DND-41 (cell line): ENCODE measurements at regions not wholly inside any gene's neighbourhood (a gene's known extent, or its start where the extent isn't known, plus 50 kb on each side); places are given as distances from the start of the nearest gene placed in this dataset.

Source experiments
- ATAC-seq: fragments of 200-7000 bp; cut with Tn5 transposase; 3 replicates; pipeline ENCODE4 v1.9.1; 2021; ENCODE audit warnings: low read depth; ENCODE audit not compliant: insufficient read depth
- DNase-seq: peaks from one replicate; pipeline ENCODE4 v3.0.0-alpha.2; 2020
- H2AFZ ChIP-seq: 2 replicates; pipeline ENCODE4 v1.6.0; 2012; ENCODE audit warnings: low read depth, low read length
- H3K27ac ChIP-seq: 2 replicates; pipeline ENCODE4 v1.5.1; 2012; ENCODE audit warnings: low read length, inconsistent platforms
- H3K27me3 ChIP-seq: fragments of 200-600 bp; sonication (generic); 2 replicates; pipeline ENCODE4 v1.6.0; 2012; ENCODE audit warnings: low read length, mild to moderate bottlenecking, inconsistent platforms; ENCODE audit not compliant: insufficient read depth, poor library complexity
- H3K36me3 ChIP-seq: 2 replicates; pipeline ENCODE4 v1.5.1; 2012; ENCODE audit warnings: low read length, inconsistent platforms; ENCODE audit not compliant: insufficient read depth
- H3K4me1 ChIP-seq: 2 replicates; pipeline ENCODE4 v1.5.1; 2012; ENCODE audit warnings: mild to moderate bottlenecking, low read length; ENCODE audit not compliant: insufficient read depth
- H3K4me2 ChIP-seq: 2 replicates; pipeline ENCODE4 v1.6.0; 2012; ENCODE audit warnings: mild to moderate bottlenecking, moderate library complexity, low read length, inconsistent platforms; ENCODE audit not compliant: insufficient read depth
- H3K4me3 ChIP-seq, 2 experiments: fragments of 200-600 bp in 1 of 2; shearing (Covaris generic) in 1 of 2; 2 replicates each; pipeline ENCODE4 v1.5.1; 2012 to 2016; ENCODE audit warnings: inconsistent platforms in 2 of 2, low read length in 2 of 2, mild to moderate bottlenecking in 2 of 2, low read depth in 1 of 2, moderate library complexity in 1 of 2
- H3K79me2 ChIP-seq: 2 replicates; pipeline ENCODE4 v1.6.0; 2012; ENCODE audit warnings: low read length, inconsistent platforms; ENCODE audit not compliant: insufficient read depth
- H3K9ac ChIP-seq: 2 replicates; pipeline ENCODE4 v1.6.0; 2012; ENCODE audit warnings: low read depth, mild to moderate bottlenecking, inconsistent platforms, low read length, moderate library complexity
- H3K9me3 ChIP-seq: 2 replicates; pipeline ENCODE4 v1.5.1; 2012; ENCODE audit warnings: low read length, moderate library complexity, mild to moderate bottlenecking, inconsistent platforms; ENCODE audit not compliant: insufficient read depth, severe bottlenecking
- H4K20me1 ChIP-seq: 2 replicates; pipeline ENCODE4 v1.6.0; 2012; ENCODE audit warnings: low read length; ENCODE audit not compliant: insufficient read depth
- EZH2 ChIP-seq: IDR thresholded peaks from 3 replicates; pipeline ENCODE4 v1.6.1; 2012; ENCODE audit warnings: borderline replicate concordance, low read depth, mild to moderate bottlenecking, moderate library complexity, low read length, inconsistent platforms; ENCODE audit not compliant: severe bottlenecking
- TF ChIP-seq, protein P1 (sequence below): IDR thresholded peaks from 2 replicates; pipeline ENCODE4 v1.5.1; 2012; ENCODE audit warnings: borderline replicate concordance, low read length, moderate library complexity, mild to moderate bottlenecking; ENCODE audit not compliant: poor library complexity, severe bottlenecking; ENCODE audit errors: extremely low read depth

DNA sequence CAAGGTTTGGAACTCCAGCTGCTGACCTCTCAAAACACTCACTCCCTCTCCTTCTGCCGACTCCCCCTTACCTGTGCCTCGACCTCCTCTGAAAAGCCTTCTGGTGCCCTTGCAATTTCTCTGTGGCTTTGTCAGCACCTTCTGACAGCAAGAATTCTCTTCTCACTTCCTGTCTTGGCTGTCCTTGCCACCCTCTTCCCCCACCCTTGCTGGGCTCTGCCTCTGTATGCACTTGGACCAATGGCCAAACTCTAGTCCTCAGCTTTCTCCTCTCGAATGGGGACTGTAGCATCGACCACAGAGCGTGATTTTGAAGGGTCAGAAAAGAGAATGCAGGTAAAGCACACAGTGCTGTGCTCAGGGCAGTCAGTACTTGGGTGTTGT is 99.0 kb downstream of the HS1BP3 start:
- ATAC-seq = no peak

DNA sequence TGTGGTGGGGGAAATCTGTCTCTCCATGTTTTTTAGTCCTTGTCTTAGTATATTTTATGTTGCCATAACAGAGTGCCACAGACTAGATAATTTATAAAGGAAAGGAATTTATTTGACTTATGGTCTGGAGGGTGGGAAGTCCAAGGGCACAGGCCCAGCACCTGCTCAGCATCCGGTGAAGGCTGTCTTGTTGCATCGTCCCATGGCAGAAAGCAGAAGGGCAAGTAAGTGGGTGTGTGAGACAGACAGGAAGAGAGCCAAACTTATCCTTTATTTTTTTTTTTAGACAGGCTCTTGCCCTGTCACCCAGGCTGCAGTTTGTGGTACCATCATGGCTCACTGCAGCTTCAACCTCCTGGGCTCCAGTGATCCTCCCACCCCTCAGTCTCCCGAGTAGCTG is 98.1 kb downstream of the HS1BP3 start:
- ATAC-seq (no peak), DNase-seq (no peak)
- no peak for TF ChIP-seq EZH2
- TF ChIP-seq, protein P1, sequence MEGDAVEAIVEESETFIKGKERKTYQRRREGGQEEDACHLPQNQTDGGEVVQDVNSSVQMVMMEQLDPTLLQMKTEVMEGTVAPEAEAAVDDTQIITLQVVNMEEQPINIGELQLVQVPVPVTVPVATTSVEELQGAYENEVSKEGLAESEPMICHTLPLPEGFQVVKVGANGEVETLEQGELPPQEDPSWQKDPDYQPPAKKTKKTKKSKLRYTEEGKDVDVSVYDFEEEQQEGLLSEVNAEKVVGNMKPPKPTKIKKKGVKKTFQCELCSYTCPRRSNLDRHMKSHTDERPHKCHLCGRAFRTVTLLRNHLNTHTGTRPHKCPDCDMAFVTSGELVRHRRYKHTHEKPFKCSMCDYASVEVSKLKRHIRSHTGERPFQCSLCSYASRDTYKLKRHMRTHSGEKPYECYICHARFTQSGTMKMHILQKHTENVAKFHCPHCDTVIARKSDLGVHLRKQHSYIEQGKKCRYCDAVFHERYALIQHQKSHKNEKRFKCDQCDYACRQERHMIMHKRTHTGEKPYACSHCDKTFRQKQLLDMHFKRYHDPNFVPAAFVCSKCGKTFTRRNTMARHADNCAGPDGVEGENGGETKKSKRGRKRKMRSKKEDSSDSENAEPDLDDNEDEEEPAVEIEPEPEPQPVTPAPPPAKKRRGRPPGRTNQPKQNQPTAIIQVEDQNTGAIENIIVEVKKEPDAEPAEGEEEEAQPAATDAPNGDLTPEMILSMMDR = no peak
- no peak overlapping the region for H2AFZ ChIP-seq
- H3K9me3 ChIP-seq = no peaks in the 10 kb centered on the region
- no peaks in the 10 kb centered on the region for H3K79me2 ChIP-seq
- no peaks in the 10 kb centered on the region; the same call in 1 of the 2 replicates for H4K20me1 ChIP-seq
- no peak overlapping the region for H3K4me3 ChIP-seq
- no peak overlapping the region for H3K9ac ChIP-seq
- no peaks in the 10 kb centered on the region for H3K36me3 ChIP-seq
- peaks cover 3% of the 10 kb centered on the region for H3K27me3 ChIP-seq
- no peaks in the 10 kb centered on the region for H3K4me1 ChIP-seq
- no peak overlapping the region for H3K27ac ChIP-seq
- no peak overlapping the region for H3K4me2 ChIP-seq

More for the DNA sequence above, 99.0 kb downstream of the HS1BP3 start:
- Histone ChIP-seq H3K79me2 (no peaks in the 10 kb centered on the region), H3K4me3 (no peak overlapping the region), H3K36me3 (no peaks in the 10 kb centered on the region), H3K27me3 (peaks cover 3% of the 10 kb centered on the region), H4K20me1 (no peaks in the 10 kb centered on the region; the same call in 1 of the 2 replicates), H3K9me3 (no peaks in the 10 kb centered on the region), H3K4me1 (no peaks in the 10 kb centered on the region), H3K4me2 (no peak overlapping the region), H3K9ac (no peak overlapping the region), H2AFZ (no peak overlapping the region), H3K27ac (no peak overlapping the region)
- DNase-seq = no peak
- TF ChIP-seq, protein P1 = no peak
- TF ChIP-seq EZH2 = no peak

DNA sequence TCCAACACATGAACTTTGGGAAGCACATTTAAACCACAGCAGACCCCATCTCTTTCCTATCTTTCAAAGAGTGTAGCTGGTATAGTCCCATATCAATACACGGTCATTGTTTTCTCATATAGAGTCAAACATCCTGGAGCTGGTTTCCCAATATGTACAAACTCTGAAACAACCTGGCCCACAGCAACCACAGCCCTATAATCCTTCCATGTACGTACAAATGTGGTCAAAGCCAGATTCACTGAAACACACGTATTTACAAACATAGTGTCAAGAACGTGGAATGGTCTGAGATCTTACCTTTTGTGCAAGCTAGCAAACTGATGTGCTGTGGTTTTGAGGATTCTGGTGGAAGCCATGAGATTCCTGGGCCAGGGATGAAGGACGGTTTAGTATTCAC is 97.3 kb downstream of the HS1BP3 start:
- no peaks in the 10 kb centered on the region for H3K79me2 ChIP-seq
- H4K20me1 ChIP-seq = no peaks in the 10 kb centered on the region; the same call in 1 of the 2 replicates
- H3K4me1 ChIP-seq = no peaks in the 10 kb centered on the region
- no peak overlapping the region for H2AFZ ChIP-seq
- no peak for DNase-seq
- no peak overlapping the region for H3K9ac ChIP-seq
- no peaks in the 10 kb centered on the region for H3K36me3 ChIP-seq
- no peak for TF ChIP-seq EZH2
- TF ChIP-seq, protein P1 = no peak
- peaks cover 3% of the 10 kb centered on the region for H3K27me3 ChIP-seq
- no peak for ATAC-seq
- H3K4me3 ChIP-seq = no peak overlapping the region
- no peak overlapping the region for H3K4me2 ChIP-seq
- no peaks in the 10 kb centered on the region for H3K9me3 ChIP-seq
- H3K27ac ChIP-seq = no peak overlapping the region

DNA sequence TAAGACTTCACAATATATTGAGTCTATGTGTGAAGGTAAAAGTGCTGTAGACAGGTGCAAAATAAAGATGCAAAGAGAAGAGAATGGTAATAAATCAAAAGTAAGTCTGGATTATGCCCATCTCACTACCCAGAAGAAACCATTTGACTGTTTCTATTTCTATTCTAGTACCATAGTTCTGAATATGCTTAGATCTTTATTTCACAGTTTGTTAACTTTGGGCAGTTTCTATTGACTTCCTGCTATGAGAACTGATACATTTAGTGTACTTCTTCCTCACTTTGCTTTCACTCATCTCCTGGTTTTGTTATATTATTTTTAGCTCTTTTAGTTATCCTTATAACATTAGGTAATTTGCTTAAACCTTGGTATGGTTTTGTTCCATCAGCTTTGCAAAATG is 94.9 kb downstream of the HS1BP3 start:
- H3K27ac ChIP-seq = no peak overlapping the region
- no peak for ATAC-seq
- no peak overlapping the region for H3K9ac ChIP-seq
- no peaks in the 10 kb centered on the region for H3K79me2 ChIP-seq
- H3K36me3 ChIP-seq = no peaks in the 10 kb centered on the region
- no peaks in the 10 kb centered on the region for H4K20me1 ChIP-seq
- no peak overlapping the region for H3K4me2 ChIP-seq
- no peak overlapping the region for H3K4me3 ChIP-seq
- H3K27me3 ChIP-seq = peaks cover 3% of the 10 kb centered on the region
- no peaks in the 10 kb centered on the region for H3K4me1 ChIP-seq
- no peaks in the 10 kb centered on the region for H3K9me3 ChIP-seq
- no peak for TF ChIP-seq EZH2
- TF ChIP-seq, protein P1 = no peak
- DNase-seq = no peak
- H2AFZ ChIP-seq = no peak overlapping the region
